CD14-positive monocyte (primary cell): ENCODE measurements at regions not wholly inside any gene's neighbourhood (a gene's known extent, or its start where the extent isn't known, plus 50 kb on each side); places are given as distances from the start of the nearest gene placed in this dataset.

ENCODE experiments used
- DNase-seq, 3 donors: peaks; one replicate each; pipeline ENCODE4 v3.0.0-alpha.2; 2011 to 2022
- H2AFZ ChIP-seq: 2 replicates; pipeline ENCODE4 v1.6.0; 2012; ENCODE audit warnings: mild to moderate bottlenecking, low read depth, low read length, inconsistent platforms; ENCODE audit not compliant: insufficient read depth, poor library complexity, severe bottlenecking
- H3K27ac ChIP-seq, 2 donors: 1 replicate in 1 of 2; 2 replicates in 1 of 2; pipeline ENCODE4 v1.5.1; 2012 to 2013; ENCODE audit warnings: low read length in 2 of 2, control low read depth in 1 of 2, inconsistent platforms in 1 of 2, low read depth in 1 of 2, mild to moderate bottlenecking in 1 of 2
- H3K27me3 ChIP-seq, 2 donors: one replicate each; pipeline versions ENCODE4 v1.6.0 to v1.6.1; 2011 to 2013; ENCODE audit warnings: low read length in 2 of 2; ENCODE audit not compliant: control insufficient read depth in 2 of 2, insufficient read depth in 2 of 2
- H3K36me3 ChIP-seq, 2 donors: replicated peaks in 1 of 2; 1 replicate in 1 of 2; 2 replicates in 1 of 2; pipeline versions ENCODE4 v1.5.1 to v1.6.1; 2012 to 2013; ENCODE audit warnings: low read length in 2 of 2, control low read depth in 1 of 2, inconsistent platforms in 1 of 2, mild to moderate bottlenecking in 1 of 2; ENCODE audit not compliant: insufficient read depth in 2 of 2, control insufficient read depth in 1 of 2
- H3K4me1 ChIP-seq, 2 donors: 1 replicate in 1 of 2; 2 replicates in 1 of 2; pipeline versions ENCODE4 v1.5.1 to v1.6.1; 2012 to 2013; ENCODE audit warnings: low read length in 2 of 2, control low read depth in 1 of 2, inconsistent platforms in 1 of 2, mild to moderate bottlenecking in 1 of 2, moderate library complexity in 1 of 2; ENCODE audit not compliant: insufficient read depth in 2 of 2, control insufficient read depth in 1 of 2
- H3K4me2 ChIP-seq: replicated peaks from 2 replicates; pipeline ENCODE3; 2012; ENCODE audit warnings: low read length, moderate library complexity, mild to moderate bottlenecking; ENCODE audit not compliant: poor library complexity, severe bottlenecking; ENCODE audit errors: extremely low read depth
- H3K4me3 ChIP-seq, 3 experiments: fragments of 200-600 bp in 1 of 3; sonication (generic) in 1 of 3; replicated peaks in 1 of 3; 1 replicate in 2 of 3; 2 replicates in 1 of 3; pipeline ENCODE4 v1.5.1; 2011 to 2013; ENCODE audit warnings: low read length in 3 of 3, mild to moderate bottlenecking in 3 of 3, control low read depth in 2 of 3, low read depth in 2 of 3, inconsistent platforms in 1 of 3, moderate library complexity in 1 of 3
- H3K79me2 ChIP-seq: 2 replicates; pipeline ENCODE4 v1.6.0; 2012; ENCODE audit warnings: mild to moderate bottlenecking, control low read depth, inconsistent platforms, low read length, moderate library complexity; ENCODE audit not compliant: insufficient read depth
- H3K9ac ChIP-seq: 2 replicates; pipeline ENCODE4 v1.6.0; 2017; ENCODE audit warnings: low read length, mild to moderate bottlenecking; ENCODE audit not compliant: insufficient read depth, poor library complexity, severe bottlenecking
- H3K9me3 ChIP-seq, 2 donors: replicated peaks in 1 of 2; 1 replicate in 1 of 2; 2 replicates in 1 of 2; pipeline versions ENCODE4 v1.5.1 to v1.6.1; 2012 to 2013; ENCODE audit warnings: low read length in 2 of 2, control low read depth in 1 of 2; ENCODE audit not compliant: control insufficient read depth in 1 of 2, insufficient read depth in 1 of 2
- H4K20me1 ChIP-seq: 2 replicates; pipeline ENCODE4 v1.6.0; 2012; ENCODE audit warnings: mild to moderate bottlenecking, low read length, control low read depth, moderate library complexity; ENCODE audit not compliant: insufficient read depth
- H3K27ac Mint-ChIP-seq, 7 donors: one replicate each; pipeline ENCODE4 v1.8.0; 2020; ENCODE audit warnings: mild to moderate bottlenecking in 7 of 7, mixed read lengths in 7 of 7, moderate library complexity in 6 of 7, inconsistent platforms in 2 of 7
- H3K27me3 Mint-ChIP-seq, 3 donors: one replicate each; pipeline ENCODE4 v1.8.0; 2021 to 2022; ENCODE audit warnings: low read depth in 3 of 3, mild to moderate bottlenecking in 3 of 3, mixed read lengths in 3 of 3, moderate library complexity in 3 of 3, inconsistent platforms in 1 of 3
- H3K36me3 Mint-ChIP-seq, 2 donors: one replicate each; pipeline ENCODE4 v1.8.0; 2020; ENCODE audit warnings: mixed read lengths in 2 of 2, inconsistent platforms in 1 of 2, mild to moderate bottlenecking in 1 of 2
- H3K4me1 Mint-ChIP-seq: one replicate; pipeline ENCODE4 v1.8.0; 2020; ENCODE audit warnings: mild to moderate bottlenecking, mixed read lengths
- H3K4me3 Mint-ChIP-seq, 2 donors: one replicate each; pipeline ENCODE4 v1.8.0; 2020; ENCODE audit warnings: mild to moderate bottlenecking in 2 of 2, mixed read lengths in 2 of 2, moderate library complexity in 1 of 2
- H3K9me3 Mint-ChIP-seq, 7 donors: one replicate each; pipeline ENCODE4 v1.8.0; 2020 to 2022; ENCODE audit warnings: mixed read lengths in 7 of 7, mild to moderate bottlenecking in 6 of 7, moderate library complexity in 6 of 7, inconsistent platforms in 2 of 7
- WGBS: methylation state at CpG from one replicate; pipeline ENCODE4 v1.1.5; 2013; ENCODE audit warnings: missing lambda C conversion rate; ENCODE audit not compliant: insufficient coverage; 5-methylcytosine and 5-hydroxymethylcytosine counted together
- intact Hi-C, 2 donors: fragments of 100-400 bp; cut with micrococcal nuclease; formaldehyde crosslinking; loops; one replicate each; pipeline versions ENCODE4 v1.15.0 to v1.15.1; 2023
- TF ChIP-seq, protein P1 (sequence below): fragments of 200-600 bp; IDR thresholded peaks from one replicate; pipeline ENCODE4 v1.8.0; 2022; ENCODE audit warnings: antibody characterized with exemption, mild to moderate bottlenecking

DNA sequence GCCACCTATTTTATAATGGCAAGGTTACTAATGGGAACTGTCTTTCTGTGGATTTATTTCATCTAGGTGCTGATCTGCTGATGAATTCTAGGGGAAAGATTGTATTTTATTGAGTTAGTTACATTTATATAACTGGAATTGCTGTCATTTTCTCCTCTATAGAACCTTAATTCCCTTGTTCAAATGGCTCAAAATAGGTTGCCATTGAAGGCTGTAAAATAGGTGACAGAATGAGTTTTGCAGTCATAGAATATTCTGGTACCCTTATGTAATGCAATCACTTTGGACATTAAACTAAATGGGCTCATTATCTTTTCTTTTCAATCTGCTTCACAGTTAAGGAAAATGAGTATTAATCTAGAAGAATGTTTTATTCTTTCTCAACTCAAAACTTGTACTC, 131.0 kb downstream of the CTH start:
- H3K27me3 ChIP-seq, result no peaks in the 10 kb centered on the region
- no peaks in the 10 kb centered on the region for H3K9me3 ChIP-seq
- H3K4me3 ChIP-seq, result no peak overlapping the region
- no peak overlapping the region for H3K4me2 ChIP-seq
- Mint-ChIP-seq H3K36me3 (no peaks in the 10 kb centered on the region), H3K27ac (no peak overlapping the region), H3K9me3 (peaks cover 0 to 2% (median 0%) of the 10 kb centered on the region in 7 donors), H3K4me1 (no peaks in the 10 kb centered on the region), H3K27me3 (no peaks in the 10 kb centered on the region), H3K4me3 (no peak overlapping the region)
- H2AFZ ChIP-seq, result no peak overlapping the region
- intact Hi-C loops, result no loop called here
- no peaks in the 10 kb centered on the region for H4K20me1 ChIP-seq
- H3K79me2 ChIP-seq, result no peaks in the 10 kb centered on the region
- no peaks in the 10 kb centered on the region for H3K36me3 ChIP-seq
- no peak for DNase-seq
- no peak overlapping the region for H3K27ac ChIP-seq
- TF ChIP-seq, protein P1, sequence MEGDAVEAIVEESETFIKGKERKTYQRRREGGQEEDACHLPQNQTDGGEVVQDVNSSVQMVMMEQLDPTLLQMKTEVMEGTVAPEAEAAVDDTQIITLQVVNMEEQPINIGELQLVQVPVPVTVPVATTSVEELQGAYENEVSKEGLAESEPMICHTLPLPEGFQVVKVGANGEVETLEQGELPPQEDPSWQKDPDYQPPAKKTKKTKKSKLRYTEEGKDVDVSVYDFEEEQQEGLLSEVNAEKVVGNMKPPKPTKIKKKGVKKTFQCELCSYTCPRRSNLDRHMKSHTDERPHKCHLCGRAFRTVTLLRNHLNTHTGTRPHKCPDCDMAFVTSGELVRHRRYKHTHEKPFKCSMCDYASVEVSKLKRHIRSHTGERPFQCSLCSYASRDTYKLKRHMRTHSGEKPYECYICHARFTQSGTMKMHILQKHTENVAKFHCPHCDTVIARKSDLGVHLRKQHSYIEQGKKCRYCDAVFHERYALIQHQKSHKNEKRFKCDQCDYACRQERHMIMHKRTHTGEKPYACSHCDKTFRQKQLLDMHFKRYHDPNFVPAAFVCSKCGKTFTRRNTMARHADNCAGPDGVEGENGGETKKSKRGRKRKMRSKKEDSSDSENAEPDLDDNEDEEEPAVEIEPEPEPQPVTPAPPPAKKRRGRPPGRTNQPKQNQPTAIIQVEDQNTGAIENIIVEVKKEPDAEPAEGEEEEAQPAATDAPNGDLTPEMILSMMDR, result no peak
- H3K9ac ChIP-seq, result no peak overlapping the region
- H3K4me1 ChIP-seq, result no peaks in the 10 kb centered on the region

GRCh38 chr1:70542856-70543255, 131.8 kb downstream of the CTH start:
- Histone ChIP-seq H3K4me3 (no peak overlapping the region), H3K27ac (no peak overlapping the region), H3K27me3 (no peaks in the 10 kb centered on the region), H2AFZ (no peak overlapping the region), H3K79me2 (no peaks in the 10 kb centered on the region), H3K36me3 (no peaks in the 10 kb centered on the region), H3K9me3 (no peaks in the 10 kb centered on the region), H3K4me1 (no peaks in the 10 kb centered on the region), H3K4me2 (no peak overlapping the region), H3K9ac (no peak overlapping the region), H4K20me1 (no peaks in the 10 kb centered on the region)
- DNase-seq, result no peak
- H3K27ac Mint-ChIP-seq, result no peak overlapping the region
- intact Hi-C loops, result no loop called here
- H3K9me3 Mint-ChIP-seq, result peaks cover 0 to 1% (median 0%) of the 10 kb centered on the region in 7 donors
- WGBS, result 82% methylated on average over 2 of the region's 2 CpGs
- TF ChIP-seq, protein P1, result no peak
- no peaks in the 10 kb centered on the region for H3K4me1 Mint-ChIP-seq
- no peaks in the 10 kb centered on the region for H3K36me3 Mint-ChIP-seq
- no peaks in the 10 kb centered on the region for H3K27me3 Mint-ChIP-seq
- no peak overlapping the region for H3K4me3 Mint-ChIP-seq
